ENCODE measurements at regions not wholly inside any gene's neighbourhood (a gene's known extent, or its start where the extent isn't known, plus 50 kb on each side); places are given as distances from the start of the nearest gene placed in this dataset.

- TF ChIP-seq USF2 (IDR thresholded peaks at IDR 0.05) (no peak), HDAC2 (IDR thresholded peaks at IDR 0.05) (no peak), CTCF (IDR thresholded peaks at IDR 0.05) (no peak)
Measured at GRCh38 chr5:8857051-8857450, 688.8 kb downstream of the SEMA5A start (continued).

- TF ChIP-seq POLR2AphosphoS2 (conservative IDR thresholded peaks at IDR 0.05; ENCODE audit: low read length) (no peak), ZSCAN20 (CRISPR knock-in tag; IDR thresholded peaks at IDR 0.05) (no peak), FOXS1 (CRISPR knock-in tag; IDR thresholded peaks at IDR 0.05) (no peak), CBX2 (IDR thresholded peaks at IDR 0.05; ENCODE audit: borderline replicate concordance, low read depth) (no peak), RFX5 (IDR thresholded peaks at IDR 0.05) (no peak), CHD2 (IDR thresholded peaks at IDR 0.05; ENCODE audit: low read length, partially characterized antibody) (no peak), CHD4 (IDR thresholded peaks at IDR 0.05; ENCODE audit: borderline replicate concordance) (no peak)
- DNase-seq (ENCODE audit: low read depth in 1 of 2, low spot score in 1 of 2) (no peak), ATAC-seq (no peak), FAIRE-seq (no peak)
- Histone ChIP-seq H3K27ac (no peak overlapping the region), H3K4me3 (no peak overlapping the region), H3K4me1 (no peaks in the 10 kb centered on the region), H3K9me3 (no peaks in the 10 kb centered on the region), H3K4me2 (no peak overlapping the region)
- 6% methylated on average over 5 of the region's 5 CpGs for WGBS (ENCODE audit: missing lambda C conversion rate)
- POLR2A ChIA-PET = no interaction called here
- CTCF ChIA-PET = no interaction called here
Measured at GRCh38 chr5:8861764-8862163, 684.1 kb downstream of the SEMA5A start.

GRCh38 chr5:8864053-8864452 is 681.8 kb downstream of the SEMA5A start:
- Histone ChIP-seq H3K4me1 (no peaks in the 10 kb centered on the region), H3K4me2 (no peak overlapping the region), H3K4me3 (no peak overlapping the region), H3K9me3 (no peaks in the 10 kb centered on the region), H3K27ac (no peak overlapping the region)
- WGBS (ENCODE audit: missing lambda C conversion rate) = 2% methylated on average over 4 of the region's 4 CpGs
- CTCF ChIA-PET = no interaction called here
- FAIRE-seq (no peak), DNase-seq (ENCODE audit: low read depth in 1 of 2, low spot score in 1 of 2) (peak in 1 of 2 experiments; percentile 31), ATAC-seq (peak in 1 of 2 experiments; percentile 51; a peak in 3 of 6 replicates)
- TF ChIP-seq MYC (IDR thresholded peaks at IDR 0.05; ENCODE audit: borderline replicate concordance, low read length) (no peak), CTCF (IDR thresholded peaks at IDR 0.05) (0 out of 3 replicates have a peak, but pooled peaks have one; percentile 11), SMC3 (IDR thresholded peaks at IDR 0.05) (0 out of 3 replicates have a peak, but pooled peaks have one; percentile 10)
- POLR2A ChIA-PET = no interaction called here

- ATAC-seq = no peak
- 0% methylated on average over 5 of the region's 5 CpGs for WGBS (ENCODE audit: missing lambda C conversion rate)
- Histone ChIP-seq H3K27ac (no peak overlapping the region), H3K4me2 (no peak overlapping the region), H3K4me1 (no peaks in the 10 kb centered on the region), H3K4me3 (no peak overlapping the region), H3K9me3 (no peaks in the 10 kb centered on the region)
- FAIRE-seq = no peak
- no peak for DNase-seq (ENCODE audit: low read depth in 1 of 2, low spot score in 1 of 2)
- no peak for TF ChIP-seq BCL3 (IDR thresholded peaks at IDR 0.05)
- TF ChIP-seq BHLHE40 (IDR thresholded peaks at IDR 0.05; ENCODE audit: low read depth, low read length) = no peak
- TF ChIP-seq PHF8 (IDR thresholded peaks at IDR 0.05; ENCODE audit: borderline replicate concordance, low read depth) = no peak
- no peak for TF ChIP-seq TP53 (CRISPR knock-in tag; IDR thresholded peaks at IDR 0.05)
- ChIA-PET CTCF (no interaction called here), POLR2A (no interaction called here)
Measured at GRCh38 chr5:8865266-8865665, 680.6 kb downstream of the SEMA5A start.
